ENCODE measurements at regions not wholly inside any gene's neighbourhood (a gene's known extent, or its start where the extent isn't known, plus 50 kb on each side); places are given as distances from the start of the nearest gene placed in this dataset.
A peak's percentile ranks its signal among the peaks of the same experiment; 100 is the strongest.

- no peak for TF ChIP-seq CTCF (IDR thresholded peaks at IDR 0.05; ENCODE audit: insufficient read depth, low read depth, low read length)
- H3K4me3 ChIP-seq (ENCODE audit: low read depth, low read length) = no peak overlapping the region
- no peak for DNase-seq (ENCODE audit: low read depth)
Observed at GRCh38 chr11:96680211-96681018, 290.6 kb downstream of the JRKL start.

GRCh38 chr11:96681019-96681716 lies 291.4 kb downstream of the JRKL start:
- TF ChIP-seq CTCF (IDR thresholded peaks at IDR 0.05; ENCODE audit: insufficient read depth, low read depth, low read length) = no peak
- H3K4me3 ChIP-seq (ENCODE audit: low read depth, low read length) = no peak overlapping the region
- DNase-seq (ENCODE audit: low read depth) = no peak

- no peak overlapping the region for H3K4me3 ChIP-seq (ENCODE audit: low read depth, low read length)
- no peak for DNase-seq (ENCODE audit: low read depth)
- TF ChIP-seq CTCF (IDR thresholded peaks at IDR 0.05; ENCODE audit: insufficient read depth, low read depth, low read length) = no peak
Observed at GRCh38 chr11:96694338-96694737, 304.5 kb downstream of the JRKL start.

- TF ChIP-seq CTCF (IDR thresholded peaks at IDR 0.05; ENCODE audit: insufficient read depth, low read depth, low read length) = no peak
- H3K4me3 ChIP-seq (ENCODE audit: low read depth, low read length) = no peak overlapping the region
- DNase-seq (ENCODE audit: low read depth) = no peak
Observed at GRCh38 chr11:96696731-96697130, 306.9 kb downstream of the JRKL start.

GRCh38 chr11:96697466-96697865 lies 307.7 kb downstream of the JRKL start:
- no peak overlapping the region for H3K4me3 ChIP-seq (ENCODE audit: low read depth, low read length)
- no peak for DNase-seq (ENCODE audit: low read depth)
- no peak for TF ChIP-seq CTCF (IDR thresholded peaks at IDR 0.05; ENCODE audit: insufficient read depth, low read depth, low read length)

- H3K4me3 ChIP-seq (ENCODE audit: low read depth, low read length) = no peak overlapping the region
- DNase-seq (ENCODE audit: low read depth) = peak; percentile 12
- no peak for TF ChIP-seq CTCF (IDR thresholded peaks at IDR 0.05; ENCODE audit: insufficient read depth, low read depth, low read length)
Observed at GRCh38 chr11:96704847-96705246, 315.0 kb downstream of the JRKL start.

Measured in fibroblast of villous mesenchyme (primary cell).